Smooth muscle cell (in vitro differentiated cells): ENCODE measurements at regions not wholly inside any gene's neighbourhood (a gene's known extent, or its start where the extent isn't known, plus 50 kb on each side); places are given as distances from the start of the nearest gene placed in this dataset.

Experiments used
- DNase-seq: peaks from one replicate; lab custom pipeline; 2025; ENCODE audit not compliant: unreplicated experiment; lab: John Stamatoyannopoulos, UW
- H2AFZ ChIP-seq: fragments of 200-600 bp; sonication (generic); 2 replicates; pipeline ENCODE4 v1.6.0; 2016; ENCODE audit warnings: antibody characterized with exemption, low read depth, mild to moderate bottlenecking
- H3F3A ChIP-seq: fragments of 200-600 bp; sonication (generic); 2 replicates; pipeline ENCODE4 v1.6.0; 2017; ENCODE audit warnings: antibody characterized with exemption, low read depth
- H3K27ac ChIP-seq: fragments of 200-600 bp; sonication (generic); 2 replicates; pipeline ENCODE4 v1.5.1; 2016; ENCODE audit warnings: low read depth, mild to moderate bottlenecking
- H3K27me3 ChIP-seq: fragments of 200-600 bp; sonication (generic); 2 replicates; pipeline ENCODE4 v1.6.1; 2016; ENCODE audit warnings: low read depth, mild to moderate bottlenecking
- H3K36me3 ChIP-seq: fragments of 200-600 bp; sonication (generic); 2 replicates; pipeline ENCODE4 v1.5.1; 2016; ENCODE audit warnings: low read depth
- H3K4me1 ChIP-seq: fragments of 200-600 bp; sonication (generic); 2 replicates; pipeline ENCODE4 v1.5.1; 2016; ENCODE audit warnings: low read depth
- H3K4me2 ChIP-seq: fragments of 200-600 bp; sonication (generic); 2 replicates; pipeline ENCODE4 v1.6.0; 2016; ENCODE audit warnings: mild to moderate bottlenecking
- H3K4me3 ChIP-seq: fragments of 200-600 bp; sonication (generic); 2 replicates; pipeline ENCODE4 v1.5.1; 2016; ENCODE audit warnings: mild to moderate bottlenecking
- H3K79me2 ChIP-seq: fragments of 200-600 bp; sonication (generic); 2 replicates; pipeline ENCODE4 v1.6.0; 2016; ENCODE audit warnings: low read depth, mild to moderate bottlenecking
- H3K9ac ChIP-seq: fragments of 200-600 bp; sonication (generic); 2 replicates; pipeline ENCODE4 v1.6.0; 2016; ENCODE audit warnings: low read depth
- H3K9me3 ChIP-seq: fragments of 200-600 bp; sonication (generic); replicated peaks from 2 replicates; pipeline ENCODE4 v1.5.1; 2016; ENCODE audit warnings: low read depth
- H4K20me1 ChIP-seq: fragments of 200-600 bp; sonication (generic); 2 replicates; pipeline ENCODE4 v1.6.0; 2016; ENCODE audit warnings: low read depth
- CTCF ChIP-seq: fragments of 200-600 bp; sonication (generic); IDR thresholded peaks from 2 replicates; pipeline ENCODE4 v1.5.1; 2017; ENCODE audit warnings: borderline replicate concordance, mild to moderate bottlenecking, antibody characterized with exemption; ENCODE audit not compliant: insufficient read depth, poor library complexity, severe bottlenecking
- WGBS: methylation state at CpG from one replicate; pipeline ENCODE4 v1.1.7; 2016; ENCODE audit warnings: low lambda C conversion rate; 5-methylcytosine and 5-hydroxymethylcytosine counted together

DNA sequence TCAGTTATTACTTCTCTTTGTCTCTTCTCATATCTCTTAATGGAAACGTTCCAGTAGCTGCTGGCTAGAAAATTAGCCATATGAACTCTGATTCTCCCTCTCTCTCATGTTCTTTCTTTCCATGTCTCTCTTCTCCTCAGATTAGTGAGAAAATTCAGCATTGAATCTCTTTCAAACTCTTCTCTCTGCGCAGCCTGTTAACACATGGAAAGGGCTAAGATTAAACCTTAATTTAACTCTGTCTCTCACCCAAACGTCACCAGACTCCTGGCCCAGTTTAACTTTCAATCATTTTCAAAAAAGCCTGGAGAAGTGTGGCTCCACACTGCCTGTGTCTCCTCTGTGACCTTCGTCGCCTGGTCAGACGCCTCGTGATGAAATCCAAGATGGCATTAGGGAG is 1234.2 kb downstream of the BCL11B start:
- Histone ChIP-seq H3K36me3 (no peaks in the 10 kb centered on the region), H3K4me1 (no peaks in the 10 kb centered on the region), H3K4me3 (no peak overlapping the region), H3K9me3 (no peaks in the 10 kb centered on the region), H3K4me2 (no peak overlapping the region), H3K9ac (no peak overlapping the region), H3F3A (no peaks in the 10 kb centered on the region), H3K79me2 (no peaks in the 10 kb centered on the region), H3K27me3 (no peaks in the 10 kb centered on the region), H2AFZ (no peak overlapping the region), H3K27ac (no peak overlapping the region), H4K20me1 (no peaks in the 10 kb centered on the region)
- no peak for TF ChIP-seq CTCF
- 91% methylated on average over 7 of the region's 7 CpGs for WGBS
- no peak for DNase-seq

GRCh38 chr14:98056946-98057345 is 1215.1 kb downstream of the BCL11B start:
- Histone ChIP-seq H3K9me3 (no peaks in the 10 kb centered on the region), H3K9ac (no peak overlapping the region), H2AFZ (no peak overlapping the region), H3F3A (no peaks in the 10 kb centered on the region), H3K4me1 (no peaks in the 10 kb centered on the region), H4K20me1 (no peaks in the 10 kb centered on the region), H3K79me2 (no peaks in the 10 kb centered on the region), H3K27me3 (peaks cover 6% of the 10 kb centered on the region), H3K4me2 (no peak overlapping the region), H3K4me3 (no peak overlapping the region), H3K27ac (no peak overlapping the region), H3K36me3 (no peaks in the 10 kb centered on the region)
- TF ChIP-seq CTCF = no peak
- WGBS = 90% methylated on average over 5 of the region's 5 CpGs
- no peak for DNase-seq

DNA sequence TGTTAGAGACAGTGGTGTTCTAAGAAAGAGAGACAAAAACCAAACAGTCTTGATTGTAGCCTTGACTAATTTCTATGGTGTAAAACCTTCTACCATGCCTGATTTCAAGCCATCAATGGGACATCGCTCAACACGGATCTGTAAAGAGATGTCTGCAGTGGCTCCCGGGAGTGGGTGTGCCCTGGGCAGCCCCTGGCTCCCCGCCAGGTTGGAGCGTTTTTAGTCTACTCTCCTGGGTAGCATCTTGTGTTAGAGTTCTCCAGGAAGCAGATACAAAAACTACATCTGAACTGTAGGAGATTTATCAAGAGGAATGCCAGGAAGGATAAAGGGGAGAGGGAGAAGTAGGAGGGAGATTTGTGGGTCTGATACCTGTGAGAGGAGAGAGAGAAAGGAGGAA is 1212.9 kb downstream of the BCL11B start:
- DNase-seq = no peak
- 87% methylated on average over 5 of the region's 5 CpGs for WGBS
- Histone ChIP-seq H3K4me2 (no peak overlapping the region), H2AFZ (no peak overlapping the region), H3F3A (no peaks in the 10 kb centered on the region), H3K9ac (no peak overlapping the region), H3K4me3 (no peak overlapping the region), H3K27ac (no peak overlapping the region), H4K20me1 (no peaks in the 10 kb centered on the region), H3K4me1 (no peaks in the 10 kb centered on the region), H3K9me3 (no peaks in the 10 kb centered on the region), H3K36me3 (no peaks in the 10 kb centered on the region), H3K27me3 (peaks cover 6% of the 10 kb centered on the region), H3K79me2 (no peaks in the 10 kb centered on the region)
- TF ChIP-seq CTCF = no peak

- H3K4me3 ChIP-seq = no peak overlapping the region
- TF ChIP-seq CTCF = no peak
- no peaks in the 10 kb centered on the region for H3K9me3 ChIP-seq
- no peak overlapping the region for H3K27ac ChIP-seq
- H3K36me3 ChIP-seq = no peaks in the 10 kb centered on the region
- no peaks in the 10 kb centered on the region for H3K4me1 ChIP-seq
- no peak for DNase-seq
- H3K4me2 ChIP-seq = no peak overlapping the region
- no peak overlapping the region for H3K9ac ChIP-seq
- H3K79me2 ChIP-seq = no peaks in the 10 kb centered on the region
- WGBS = 56% methylated on average over 10 of the region's 10 CpGs
- peaks cover 8% of the 10 kb centered on the region for H3K27me3 ChIP-seq
- H4K20me1 ChIP-seq = no peaks in the 10 kb centered on the region
- H3F3A ChIP-seq = no peaks in the 10 kb centered on the region
- H2AFZ ChIP-seq = no peak overlapping the region
These were observed 1209.9 kb downstream of the BCL11B start for GRCh38 chr14:98062083-98062482.
